ENCODE measurements at regions not wholly inside any gene's neighbourhood (a gene's known extent, or its start where the extent isn't known, plus 50 kb on each side); places are given as distances from the start of the nearest gene placed in this dataset.

GRCh38 chr5:10832421-10832820, 71.4 kb upstream of the DAP start:
- DNase-seq (ENCODE audit: extremely low read depth, low read depth): no peak
- TF ChIP-seq CTCF (IDR thresholded peaks at IDR 0.05; ENCODE audit: low read depth, low read length): no peak

- TF ChIP-seq CTCF (IDR thresholded peaks at IDR 0.05; ENCODE audit: low read depth, low read length): no peak
- DNase-seq (ENCODE audit: extremely low read depth, low read depth): peak; percentile 90
These were observed 70.4 kb upstream of the DAP start for GRCh38 chr5:10831419-10831818.

GRCh38 chr5:10828241-10828640, 67.2 kb upstream of the DAP start:
- peak; percentile 51 for DNase-seq (ENCODE audit: extremely low read depth, low read depth)
- TF ChIP-seq CTCF (IDR thresholded peaks at IDR 0.05; ENCODE audit: low read depth, low read length): no peak

GRCh38 chr5:10827571-10827970, 66.5 kb upstream of the DAP start:
- no peak for TF ChIP-seq CTCF (IDR thresholded peaks at IDR 0.05; ENCODE audit: low read depth, low read length)
- no peak for DNase-seq (ENCODE audit: extremely low read depth, low read depth)

- no peak for TF ChIP-seq CTCF (IDR thresholded peaks at IDR 0.05; ENCODE audit: low read depth, low read length)
- no peak for DNase-seq (ENCODE audit: extremely low read depth, low read depth)
These were observed 65.9 kb upstream of the DAP start for GRCh38 chr5:10826971-10827370.

- no peak for DNase-seq (ENCODE audit: extremely low read depth, low read depth)
- no peak for TF ChIP-seq CTCF (IDR thresholded peaks at IDR 0.05; ENCODE audit: low read depth, low read length)
These were observed 65.0 kb upstream of the DAP start for GRCh38 chr5:10825897-10826644.

GRCh38 chr5:10812218-10812617, 51.2 kb upstream of the DAP start:
- no peak for DNase-seq (ENCODE audit: extremely low read depth, low read depth)
- TF ChIP-seq CTCF (IDR thresholded peaks at IDR 0.05; ENCODE audit: low read depth, low read length): no peak

All from AG09319 (cell line).